Stimulated activated naive CD8-positive, alpha-beta T cell treated with anti-CD3 and anti-CD28 coated beads, Interleukin-15, Interleukin-2, amounts not matched to agents 100 U/mL and 50 U/mL, for 24 hours (primary cell): ENCODE measurements at regions not wholly inside any gene's neighbourhood (a gene's known extent, or its start where the extent isn't known, plus 50 kb on each side); places are given as distances from the start of the nearest gene placed in this dataset.

Experiments
- ATAC-seq: fragments of 150-1000 bp; cut with Tn5 transposase; one replicate; pipeline ENCODE4 v1.10.0; 2021
- DNase-seq: peaks from one replicate; pipeline ENCODE4 v3.0.0; 2021

- no peak for ATAC-seq
- no peak for DNase-seq
Measured at GRCh38 chrX:39502486-39502885, 595.3 kb downstream of the BCOR start.

- ATAC-seq: no peak
Measured at GRCh38 chrX:39504227-39504626, 593.5 kb downstream of the BCOR start.

DNA sequence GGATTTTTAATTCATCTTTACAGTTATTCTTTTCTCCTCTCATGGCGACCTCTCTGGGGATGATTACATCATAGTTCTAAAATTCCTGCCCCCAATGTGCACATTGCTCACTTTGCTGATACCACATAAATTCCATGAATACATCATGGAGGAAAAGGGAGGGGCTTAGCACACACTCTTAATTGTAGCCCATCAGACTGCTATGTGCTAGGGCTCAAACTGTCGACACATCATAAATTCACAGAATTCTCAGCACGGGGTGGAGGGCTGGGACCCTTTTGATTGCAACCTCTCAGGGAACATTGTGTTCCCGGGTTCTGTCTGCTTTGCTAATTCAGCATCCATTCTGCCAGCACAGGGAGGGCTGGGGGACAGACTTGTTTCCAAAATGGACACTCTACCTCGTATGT lies 592.9 kb downstream of the BCOR start:
- no peak for DNase-seq
- no peak for ATAC-seq

More at GRCh38 chrX:39504227-39504626, 593.5 kb downstream of the BCOR start:
- no peak for DNase-seq

DNA sequence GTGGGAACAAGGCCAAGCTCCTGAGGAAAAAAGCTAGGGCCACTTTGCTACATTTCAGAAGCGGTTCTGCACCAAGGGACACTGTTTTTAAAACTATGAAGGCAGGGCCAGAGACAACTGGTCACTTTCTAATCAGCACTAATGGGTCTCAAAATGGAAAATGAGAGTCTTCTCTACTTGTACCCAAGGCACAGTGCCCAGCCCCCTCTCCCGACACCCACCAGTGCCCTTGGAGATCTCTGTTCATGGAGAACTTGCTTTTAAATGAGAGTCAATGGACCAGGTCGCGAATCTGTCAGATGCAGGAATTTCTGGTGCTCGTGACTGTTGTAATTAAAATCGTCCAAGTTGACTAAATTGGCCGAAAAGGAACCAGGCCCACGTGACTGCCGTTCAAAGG lies 591.6 kb downstream of the BCOR start:
- DNase-seq (no peak), ATAC-seq (no peak)

GRCh38 chrX:39507034-39507433 lies 590.7 kb downstream of the BCOR start:
- DNase-seq (no peak), ATAC-seq (no peak)

DNA sequence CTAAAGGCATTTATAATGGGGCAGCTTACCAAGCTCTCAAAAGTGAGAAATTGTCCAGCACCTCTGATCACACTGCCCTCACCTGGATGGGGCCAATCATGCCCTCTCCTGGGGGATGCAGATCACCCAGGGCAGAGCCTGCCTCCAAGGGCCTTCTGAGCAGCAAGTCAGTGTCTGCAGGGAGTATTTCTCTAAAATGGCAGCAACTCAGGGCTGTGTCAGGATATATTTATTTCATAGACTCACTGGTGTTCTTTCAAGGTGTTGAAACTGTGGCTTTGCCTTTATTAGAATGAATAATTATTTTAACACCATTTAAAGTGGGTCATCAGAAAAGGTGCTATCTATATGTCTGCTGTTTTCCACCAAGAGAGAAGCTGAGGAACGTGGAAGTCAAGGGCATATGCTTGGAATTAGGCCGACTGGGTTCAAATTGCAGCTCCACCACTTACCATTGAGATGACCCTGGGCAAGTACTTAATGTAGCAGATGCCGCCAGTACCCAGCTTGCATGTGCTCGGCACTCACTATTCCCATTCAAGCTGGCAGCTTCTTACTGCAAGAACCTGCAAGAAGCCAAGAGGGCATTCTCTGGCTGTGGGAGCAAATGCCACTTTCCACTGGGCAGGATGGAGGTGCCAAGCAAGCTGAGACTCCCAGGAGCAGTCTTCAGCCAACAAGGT lies 590.0 kb downstream of the BCOR start:
- DNase-seq (no peak), ATAC-seq (no peak)

GRCh38 chrX:39508300-39508692 lies 589.5 kb downstream of the BCOR start:
- peak; percentile 46 for ATAC-seq
- DNase-seq: no peak

DNA sequence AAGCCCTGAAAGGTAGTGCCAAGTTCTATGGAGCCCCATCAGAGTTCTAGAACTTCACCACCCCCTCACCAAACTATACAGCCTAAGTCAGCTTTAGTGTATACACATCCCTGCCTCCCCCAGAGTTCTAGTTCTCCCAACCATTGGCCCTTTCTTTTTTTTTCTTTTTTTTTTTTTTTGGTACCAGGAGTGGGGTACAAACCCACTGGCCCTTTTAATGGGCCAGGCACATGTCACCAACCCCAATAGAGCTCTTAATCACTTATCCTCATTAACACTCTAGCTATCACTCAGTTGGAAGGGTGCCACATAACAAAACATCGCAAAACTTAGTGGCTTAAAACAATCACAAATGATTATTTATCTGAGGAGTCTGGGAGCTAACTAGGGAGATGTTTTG lies 588.6 kb downstream of the BCOR start:
- ATAC-seq (no peak), DNase-seq (no peak)

- no peak for ATAC-seq
Measured at GRCh38 chrX:39513836-39514235, 583.9 kb downstream of the BCOR start.

GRCh38 chrX:39514801-39515200 lies 583.0 kb downstream of the BCOR start:
- DNase-seq (no peak), ATAC-seq (no peak)

More at GRCh38 chrX:39513836-39514235, 583.9 kb downstream of the BCOR start:
- DNase-seq: no peak

GRCh38 chrX:39516427-39516841 lies 581.3 kb downstream of the BCOR start:
- DNase-seq (no peak), ATAC-seq (no peak)

DNA sequence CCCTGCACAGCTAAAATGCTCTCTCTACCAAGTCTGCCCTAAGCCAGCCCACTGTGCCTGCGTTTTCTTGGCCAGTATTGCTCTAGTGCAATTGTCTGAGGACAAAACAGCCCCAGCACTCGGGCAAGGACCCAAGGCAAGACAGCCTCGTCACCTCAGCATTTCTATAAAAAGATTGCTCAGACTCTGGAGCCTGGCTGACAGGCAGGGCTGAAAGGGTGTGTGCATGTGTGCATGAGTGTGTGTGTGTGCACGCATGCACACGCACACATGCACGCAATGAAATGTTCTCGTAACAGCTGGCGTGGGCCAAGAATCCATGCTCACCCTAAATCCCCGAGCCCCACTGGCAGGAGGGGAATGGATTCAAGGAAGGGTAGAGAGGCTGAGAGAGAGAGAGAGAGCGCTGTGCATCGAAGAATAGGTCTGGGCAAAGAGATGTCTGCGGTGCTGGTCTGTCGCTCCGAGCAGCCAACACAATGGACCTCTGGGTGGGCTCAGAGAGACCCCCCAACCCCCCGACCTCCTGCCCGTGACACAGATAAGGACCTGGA lies 579.2 kb downstream of the BCOR start:
- DNase-seq: no peak
- no peak for ATAC-seq

GRCh38 chrX:39519030-39519488 lies 578.7 kb downstream of the BCOR start:
- ATAC-seq (no peak), DNase-seq (no peak)

DNA sequence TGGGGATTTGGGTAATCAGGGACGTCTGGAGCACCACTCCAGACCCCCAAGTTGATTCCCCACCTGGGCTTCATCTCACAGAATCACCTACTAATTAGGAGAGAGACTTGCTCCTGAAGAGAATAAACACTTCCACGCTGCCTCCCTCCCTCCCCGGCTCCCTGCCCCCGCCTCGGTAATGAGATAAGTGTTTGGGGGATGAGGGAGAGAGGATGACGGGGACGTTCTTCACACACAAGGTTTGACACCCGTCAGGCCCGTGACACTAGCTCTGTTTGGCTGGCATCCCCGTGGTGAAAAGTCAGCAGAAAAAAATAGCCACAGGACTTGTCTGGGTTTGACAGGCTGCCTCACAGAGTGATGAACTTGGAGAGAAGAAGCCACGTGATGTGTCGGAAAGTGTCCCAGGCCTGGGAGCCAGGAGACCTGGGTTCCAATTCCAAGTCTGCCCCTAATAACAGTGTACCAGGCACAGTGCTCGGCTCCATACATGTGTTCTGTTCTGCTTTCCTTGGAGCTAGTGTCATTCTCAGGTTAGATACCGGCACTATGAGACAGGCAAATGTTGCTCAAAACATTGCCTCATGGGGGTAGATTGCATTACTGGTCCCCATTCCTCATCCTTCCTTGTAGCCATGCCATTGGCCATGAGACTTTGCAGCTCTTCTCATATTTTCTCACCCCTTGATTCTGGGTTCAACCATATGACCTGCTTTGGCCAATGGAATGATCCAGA lies 578.0 kb downstream of the BCOR start:
- no peak for ATAC-seq

GRCh38 chrX:39525758-39526157 lies 572.0 kb downstream of the BCOR start:
- no peak for DNase-seq
- no peak for ATAC-seq

More for the DNA sequence above, 578.0 kb downstream of the BCOR start:
- DNase-seq: no peak

- no peak for DNase-seq
- no peak for ATAC-seq
Measured at GRCh38 chrX:39527025-39527424, 570.7 kb downstream of the BCOR start.

GRCh38 chrX:39528161-39528916 lies 569.4 kb downstream of the BCOR start:
- ATAC-seq: no peak
- DNase-seq: no peak

- DNase-seq: no peak
- ATAC-seq: peak; percentile 19
Measured at GRCh38 chrX:39532761-39533160, 565.0 kb downstream of the BCOR start.

- no peak for ATAC-seq
- no peak for DNase-seq
Measured at GRCh38 chrX:39534949-39535348, 562.8 kb downstream of the BCOR start.

DNA sequence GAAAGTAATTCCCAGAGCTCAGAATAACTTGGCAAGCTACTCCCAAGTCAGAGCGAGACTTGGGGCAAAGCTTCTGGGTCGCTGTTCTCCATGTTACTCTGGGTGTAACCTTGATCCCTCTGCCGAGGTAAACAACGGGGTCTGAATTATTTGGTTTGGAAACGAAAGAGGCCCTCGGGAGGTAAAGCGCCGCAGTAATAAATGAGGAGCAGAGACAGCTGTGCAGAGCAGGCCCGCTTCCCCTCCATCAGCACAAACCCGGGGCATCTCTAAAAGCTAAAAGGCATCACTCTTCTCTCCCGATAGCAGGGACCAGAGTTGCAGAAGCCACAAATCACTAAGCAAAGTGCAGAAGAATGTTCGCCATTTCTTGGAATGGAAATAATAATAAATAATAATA lies 561.5 kb downstream of the BCOR start:
- DNase-seq (no peak), ATAC-seq (no peak)

GRCh38 chrX:39541881-39542280 lies 555.9 kb downstream of the BCOR start:
- ATAC-seq (no peak), DNase-seq (no peak)

GRCh38 chrX:39542316-39542715 lies 555.4 kb downstream of the BCOR start:
- DNase-seq (no peak), ATAC-seq (no peak)
